ENCODE measurements at regions not wholly inside any gene's neighbourhood (a gene's known extent, or its start where the extent isn't known, plus 50 kb on each side); places are given as distances from the start of the nearest gene placed in this dataset.

DNA sequence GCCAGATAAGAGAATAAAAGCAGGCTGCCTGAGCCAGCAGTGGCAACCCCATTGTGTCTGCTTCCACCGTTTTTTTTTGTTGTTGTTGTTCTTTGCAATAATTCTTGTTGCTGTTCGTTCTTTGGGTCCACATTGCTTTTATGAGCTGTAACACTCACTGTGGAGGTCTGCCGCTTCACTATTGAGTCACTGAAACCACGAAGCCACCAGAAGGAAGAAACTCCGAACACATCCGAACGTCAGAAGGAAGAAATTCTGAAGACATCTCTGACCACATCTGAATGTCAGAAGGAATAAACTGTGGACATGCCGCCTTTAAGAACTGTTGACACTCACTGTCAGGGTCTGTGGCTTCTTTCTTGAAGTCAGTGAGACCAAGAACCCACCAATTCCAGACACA is 110.5 kb downstream of the PCDH18 start:
- TF ChIP-seq, protein P1, sequence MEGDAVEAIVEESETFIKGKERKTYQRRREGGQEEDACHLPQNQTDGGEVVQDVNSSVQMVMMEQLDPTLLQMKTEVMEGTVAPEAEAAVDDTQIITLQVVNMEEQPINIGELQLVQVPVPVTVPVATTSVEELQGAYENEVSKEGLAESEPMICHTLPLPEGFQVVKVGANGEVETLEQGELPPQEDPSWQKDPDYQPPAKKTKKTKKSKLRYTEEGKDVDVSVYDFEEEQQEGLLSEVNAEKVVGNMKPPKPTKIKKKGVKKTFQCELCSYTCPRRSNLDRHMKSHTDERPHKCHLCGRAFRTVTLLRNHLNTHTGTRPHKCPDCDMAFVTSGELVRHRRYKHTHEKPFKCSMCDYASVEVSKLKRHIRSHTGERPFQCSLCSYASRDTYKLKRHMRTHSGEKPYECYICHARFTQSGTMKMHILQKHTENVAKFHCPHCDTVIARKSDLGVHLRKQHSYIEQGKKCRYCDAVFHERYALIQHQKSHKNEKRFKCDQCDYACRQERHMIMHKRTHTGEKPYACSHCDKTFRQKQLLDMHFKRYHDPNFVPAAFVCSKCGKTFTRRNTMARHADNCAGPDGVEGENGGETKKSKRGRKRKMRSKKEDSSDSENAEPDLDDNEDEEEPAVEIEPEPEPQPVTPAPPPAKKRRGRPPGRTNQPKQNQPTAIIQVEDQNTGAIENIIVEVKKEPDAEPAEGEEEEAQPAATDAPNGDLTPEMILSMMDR (IDR thresholded peaks at IDR 0.05; ENCODE audit: low read length), result no peak
- TF ChIP-seq EZH2 (IDR thresholded peaks at IDR 0.05; ENCODE audit: borderline replicate concordance, low read length), result no peak

Data from OCI-LY1 (cell line).